Nephron (organoid): ENCODE measurements at regions not wholly inside any gene's neighbourhood (a gene's known extent, or its start where the extent isn't known, plus 50 kb on each side); places are given as distances from the start of the nearest gene placed in this dataset.

Experiments
- H3K27ac Mint-ChIP-seq, 3 experiments: 2 replicates each; pipeline ENCODE4 v1.8.0; 2020; ENCODE audit warnings: mixed read lengths in 3 of 3, mild to moderate bottlenecking in 2 of 3, moderate library complexity in 1 of 3
- H3K27me3 Mint-ChIP-seq: 2 replicates; pipeline ENCODE4 v1.8.0; 2021; ENCODE audit warnings: low read depth, mild to moderate bottlenecking, moderate library complexity, mixed read lengths
- H3K36me3 Mint-ChIP-seq: 2 replicates; pipeline ENCODE4 v1.8.0; 2020; ENCODE audit warnings: low read depth, mixed read lengths
- H3K4me1 Mint-ChIP-seq: 2 replicates; pipeline ENCODE4 v1.8.0; 2020; ENCODE audit warnings: mixed read lengths
- H3K4me3 Mint-ChIP-seq, 3 experiments: 2 replicates each; pipeline ENCODE4 v1.8.0; 2020; ENCODE audit warnings: mild to moderate bottlenecking in 3 of 3, mixed read lengths in 3 of 3, moderate library complexity in 2 of 3
- H3K9me3 Mint-ChIP-seq: 2 replicates; pipeline ENCODE4 v1.8.0; 2020; ENCODE audit warnings: mixed read lengths
- CTCF ChIP-seq, 3 experiments: fragments of 200-600 bp; sonication (generic); IDR thresholded peaks; one replicate each; pipeline ENCODE4 v1.5.0; 2021; ENCODE audit warnings: antibody characterized with exemption in 3 of 3; ENCODE audit not compliant: unreplicated experiment in 3 of 3

DNA sequence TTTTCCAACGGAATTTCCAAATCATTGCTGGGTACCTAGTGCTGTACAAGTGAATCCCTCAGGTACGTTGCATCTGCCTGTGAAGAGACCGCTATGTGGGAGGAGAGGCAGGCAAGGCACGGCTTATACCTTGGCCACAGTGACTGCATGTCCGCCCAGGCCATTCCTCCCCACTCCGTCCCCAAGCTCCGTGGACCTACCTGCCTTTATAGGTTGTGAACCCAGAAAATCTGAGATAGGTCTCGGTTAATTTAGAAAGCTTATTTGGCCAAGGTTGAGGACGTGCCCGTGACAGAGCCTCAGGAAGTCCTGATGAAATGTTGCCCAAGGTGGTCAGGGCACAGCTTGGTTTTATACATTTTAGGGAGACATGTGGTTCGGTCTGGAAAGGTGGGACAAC, 218.5 kb upstream of the TSHZ3 start:
- Mint-ChIP-seq H3K4me1 (peaks cover 10% of the 10 kb centered on the region), H3K36me3 (no peaks in the 10 kb centered on the region), H3K27ac (no peak overlapping the region), H3K4me3 (no peak overlapping the region), H3K27me3 (peaks cover 18% of the 10 kb centered on the region), H3K9me3 (no peaks in the 10 kb centered on the region)
- TF ChIP-seq CTCF (IDR thresholded peaks at IDR 0.05; ENCODE audit: unreplicated experiment in 3 of 3), result no peak

GRCh38 chr19:31568724-31569123, 219.5 kb upstream of the TSHZ3 start:
- TF ChIP-seq CTCF (IDR thresholded peaks at IDR 0.05; ENCODE audit: unreplicated experiment in 3 of 3), result no peak
- Mint-ChIP-seq H3K27me3 (peaks cover 12% of the 10 kb centered on the region), H3K36me3 (no peaks in the 10 kb centered on the region), H3K4me3 (no peak overlapping the region), H3K4me1 (peaks cover under 1% of the 10 kb centered on the region), H3K27ac (no peak overlapping the region), H3K9me3 (no peaks in the 10 kb centered on the region)

DNA sequence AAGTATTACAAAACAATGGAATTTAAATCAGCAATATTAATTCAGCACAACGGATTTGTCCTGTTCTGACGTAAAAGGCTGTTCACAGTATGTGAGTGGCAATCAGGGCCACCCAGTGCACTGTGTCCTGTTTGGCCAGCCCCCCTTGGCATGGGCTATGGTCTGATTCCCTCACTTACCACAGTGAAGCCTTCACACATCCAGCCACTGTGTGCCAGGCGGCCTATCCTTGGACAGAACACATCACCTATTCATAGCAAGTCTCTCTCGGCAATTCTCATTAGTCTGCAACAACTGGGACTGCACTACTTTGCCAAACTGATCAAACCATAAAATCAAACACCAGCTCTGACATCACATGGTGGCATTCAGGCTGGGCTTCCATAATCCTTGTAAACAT, 221.5 kb upstream of the TSHZ3 start:
- peaks cover 11% of the 10 kb centered on the region for H3K27me3 Mint-ChIP-seq
- H3K36me3 Mint-ChIP-seq, result no peaks in the 10 kb centered on the region
- no peak overlapping the region for H3K27ac Mint-ChIP-seq
- no peaks in the 10 kb centered on the region for H3K4me1 Mint-ChIP-seq
- H3K9me3 Mint-ChIP-seq, result no peaks in the 10 kb centered on the region
- no peak overlapping the region for H3K4me3 Mint-ChIP-seq
- TF ChIP-seq CTCF (IDR thresholded peaks at IDR 0.05; ENCODE audit: unreplicated experiment in 3 of 3), result no peak

DNA sequence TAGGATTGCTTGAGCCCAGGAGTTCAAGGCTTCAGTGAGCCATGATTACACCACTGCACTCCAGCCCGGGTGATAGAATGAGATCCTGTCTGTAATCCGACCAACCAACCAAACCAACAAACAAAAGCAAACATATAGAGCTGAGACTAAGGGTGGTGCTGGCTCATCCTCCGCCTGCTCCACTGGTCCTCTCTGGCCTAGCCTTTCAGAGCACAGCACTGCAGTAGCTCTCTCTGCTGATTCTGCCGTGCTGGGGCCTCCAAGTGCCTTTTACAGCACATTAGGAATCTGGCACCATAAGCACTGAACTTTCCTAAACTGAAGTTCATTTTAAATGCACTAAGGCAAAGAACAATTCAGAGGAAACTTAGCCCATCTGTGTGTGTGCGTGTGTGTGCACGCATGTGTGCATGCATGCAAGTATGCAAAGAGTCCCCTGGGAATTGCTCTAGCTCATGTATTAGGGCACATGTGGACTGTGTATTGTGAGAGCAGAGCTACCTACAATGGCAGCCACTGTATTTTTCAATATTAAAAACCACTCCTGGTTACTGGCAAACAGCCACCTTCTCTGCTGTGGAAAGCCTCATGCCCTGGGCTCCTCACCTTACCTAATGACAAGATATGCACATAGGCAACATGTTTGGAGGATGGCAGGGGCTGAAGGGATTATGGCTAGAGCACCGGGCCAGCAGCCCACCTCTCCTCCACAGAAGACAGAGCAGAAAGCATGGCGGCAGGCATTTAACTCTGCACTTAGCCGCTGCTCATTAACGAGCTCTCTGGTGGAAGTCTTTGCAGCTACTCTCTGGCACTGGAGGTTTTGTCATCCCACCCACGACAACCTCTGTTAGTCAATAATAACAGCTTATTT, 223.1 kb upstream of the TSHZ3 start:
- H3K4me1 Mint-ChIP-seq, result no peaks in the 10 kb centered on the region
- H3K27me3 Mint-ChIP-seq, result peaks cover 15% of the 10 kb centered on the region
- TF ChIP-seq CTCF (IDR thresholded peaks at IDR 0.05; ENCODE audit: unreplicated experiment in 3 of 3), result no peak
- no peaks in the 10 kb centered on the region for H3K36me3 Mint-ChIP-seq
- H3K9me3 Mint-ChIP-seq, result no peaks in the 10 kb centered on the region
- H3K27ac Mint-ChIP-seq, result no peak overlapping the region
- no peak overlapping the region for H3K4me3 Mint-ChIP-seq

DNA sequence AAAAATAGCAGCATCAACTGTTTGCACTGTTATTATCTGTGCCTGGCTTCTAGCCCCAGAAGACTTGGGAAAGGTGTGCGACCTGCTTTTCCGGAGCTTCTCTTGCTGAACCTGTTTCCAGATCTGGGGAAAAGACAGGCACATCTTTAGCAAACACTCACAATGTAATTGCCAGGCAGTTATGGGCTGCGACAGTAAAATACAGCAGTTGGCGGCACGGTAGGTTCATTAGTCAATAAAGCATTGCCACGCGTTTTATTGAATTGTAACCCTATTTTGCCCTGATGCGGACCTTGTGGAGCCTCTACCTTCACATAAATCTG, 223.7 kb upstream of the TSHZ3 start:
- no peaks in the 10 kb centered on the region for H3K4me1 Mint-ChIP-seq
- H3K9me3 Mint-ChIP-seq, result no peaks in the 10 kb centered on the region
- H3K36me3 Mint-ChIP-seq, result no peaks in the 10 kb centered on the region
- no peak overlapping the region for H3K27ac Mint-ChIP-seq
- TF ChIP-seq CTCF (IDR thresholded peaks at IDR 0.05; ENCODE audit: unreplicated experiment in 3 of 3), result no peak
- no peak overlapping the region for H3K4me3 Mint-ChIP-seq
- peaks cover 12% of the 10 kb centered on the region for H3K27me3 Mint-ChIP-seq
